HCT116 (cell line): ENCODE measurements at regions not wholly inside any gene's neighbourhood (a gene's known extent, or its start where the extent isn't known, plus 50 kb on each side); places are given as distances from the start of the nearest gene placed in this dataset.

Experiments
- ATAC-seq: fragments of 200-7000 bp; cut with Tn5 transposase; 2 replicates; pipeline ENCODE4 v1.9.1; 2020; ENCODE audit warnings: mild to moderate bottlenecking, moderate library complexity
- BruUV-seq: library from RNA; stranded (reverse); fragments of 400-500 nt; replicated peaks from 2 replicates; lab custom pipeline; 2021; lab: Mats Ljungman, UMichigan
- CTCF ChIA-PET: fragments of 300-600 bp; sonication (Branson Sonifier 250); formaldehyde crosslinking; loops from one replicate; lab custom pipeline; 2021; ENCODE audit warnings: antibody characterized with exemption; lab: Charles Lee
- POLR2A ChIA-PET: fragments of 300-600, 350-600 bp; sonication (Branson Sonifier 250); formaldehyde crosslinking; loops from one replicate; lab custom pipeline; 2021; ENCODE audit warnings: antibody characterized with exemption; lab: Charles Lee
- RAD21 ChIA-PET, 2 experiments: fragments of 300-600 bp; sonication (Branson Sonifier 250); formaldehyde crosslinking; loops; one replicate each; lab custom pipeline; 2023; ENCODE audit warnings: low total read pairs in 2 of 2; ENCODE audit not compliant: uncharacterized antibody in 2 of 2, unreplicated experiment in 2 of 2, low non-redundant PET in 1 of 2; lab: Charles Lee
- DNase-seq: peaks from one replicate; pipeline ENCODE4 v3.0.0-alpha.2; 2010; ENCODE audit warnings: low read depth, low spot score
- H2AFZ ChIP-seq: fragments of 200-600 bp; shearing (Covaris generic), sonication (generic); 2 replicates; pipeline ENCODE4 v1.6.1; 2017; ENCODE audit warnings: low read depth, mixed run types, mixed read lengths, antibody characterized with exemption, low read length; ENCODE audit not compliant: poor library complexity, severe bottlenecking
- H3K27ac ChIP-seq: 2 replicates; pipeline ENCODE4 v1.5.1; 2012; ENCODE audit warnings: low read depth, low read length
- H3K27me3 ChIP-seq: fragments of 200-600 bp; sonication (generic); 2 replicates; pipeline ENCODE4 v1.6.1; 2016; ENCODE audit warnings: mixed run types, low read length, mixed read lengths; ENCODE audit not compliant: insufficient read depth
- H3K36me3 ChIP-seq, 2 experiments: fragments of 200-500 bp in 1 of 2; fragments of 200-600 bp in 1 of 2; sonication (Bioruptor generic) in 1 of 2; sonication (generic) in 1 of 2; 2 replicates each; pipeline versions ENCODE4 v1.5.1 to v1.6.1; 2014 to 2016; ENCODE audit warnings: low read length in 2 of 2, inconsistent platforms in 1 of 2, mixed read lengths in 1 of 2, mixed run types in 1 of 2; ENCODE audit not compliant: insufficient read depth in 2 of 2, control insufficient read depth in 1 of 2
- H3K4me1 ChIP-seq, 2 experiments: fragments of 200-600 bp in 1 of 2; sonication (generic) in 1 of 2; 2 replicates each; pipeline versions ENCODE4 v1.5.1 to v1.6.1; 2012 to 2017; ENCODE audit warnings: low read length in 2 of 2, inconsistent platforms in 1 of 2, mild to moderate bottlenecking in 1 of 2, mixed read lengths in 1 of 2, mixed run types in 1 of 2, moderate library complexity in 1 of 2; ENCODE audit not compliant: insufficient read depth in 2 of 2, control insufficient read depth in 1 of 2
- H3K4me2 ChIP-seq: fragments of 200-600 bp; sonication (generic); 2 replicates; pipeline ENCODE4 v1.6.1; 2017; ENCODE audit warnings: mixed run types, low read length, mixed read lengths
- H3K4me3 ChIP-seq, 2 experiments: fragments of 200-600 bp in 1 of 2; sonication (generic) in 1 of 2; replicated peaks in 1 of 2; 2 replicates each; pipeline ENCODE4 v1.5.1; 2011 to 2016; ENCODE audit warnings: low read length in 2 of 2, control low read depth in 1 of 2, low read depth in 1 of 2, mild to moderate bottlenecking in 1 of 2, mixed read lengths in 1 of 2, mixed run types in 1 of 2
- H3K79me2 ChIP-seq: fragments of 200-600 bp; sonication (generic); 2 replicates; pipeline ENCODE4 v1.6.1; 2017; ENCODE audit warnings: mild to moderate bottlenecking, mixed run types, low read length, moderate library complexity, mixed read lengths; ENCODE audit not compliant: insufficient read depth
- H3K9ac ChIP-seq: fragments of 200-600 bp; sonication (generic); 2 replicates; pipeline ENCODE4 v1.6.1; 2016; ENCODE audit warnings: low read length, mixed read lengths
- H3K9me2 ChIP-seq: fragments of 200-600 bp; sonication (generic), shearing (Covaris generic); 2 replicates; pipeline ENCODE4 v1.6.1; 2017; ENCODE audit warnings: mixed run types, mild to moderate bottlenecking, moderate library complexity; ENCODE audit not compliant: insufficient read depth
- H3K9me3 ChIP-seq, 2 experiments: fragments of 200-500 bp in 1 of 2; fragments of 200-600 bp in 1 of 2; sonication (Bioruptor generic) in 1 of 2; sonication (generic) in 1 of 2; 2 replicates each; pipeline ENCODE4 v1.6.1; 2014 to 2017; ENCODE audit warnings: low read length in 2 of 2, mixed read lengths in 2 of 2, inconsistent platforms in 1 of 2, low read depth in 1 of 2, mild to moderate bottlenecking in 1 of 2, mixed run types in 1 of 2, moderate library complexity in 1 of 2; ENCODE audit not compliant: control insufficient read depth in 1 of 2, insufficient read depth in 1 of 2
- H4K20me1 ChIP-seq: fragments of 200-600 bp; sonication (generic), shearing (Covaris generic); 2 replicates; pipeline ENCODE4 v1.6.1; 2017; ENCODE audit warnings: mixed run types, mild to moderate bottlenecking, moderate library complexity; ENCODE audit not compliant: insufficient read depth
- EGR1 ChIP-seq: IDR thresholded peaks from 2 replicates; pipeline ENCODE4 v1.6.1; 2012; ENCODE audit warnings: low read depth
- ELF1 ChIP-seq: IDR thresholded peaks from 2 replicates; pipeline ENCODE4 v1.6.1; 2012; ENCODE audit warnings: low read depth, borderline replicate concordance
- EZH2 ChIP-seq: fragments of 200-600 bp; sonication (generic); IDR thresholded peaks from 2 replicates; pipeline ENCODE4 v1.6.1; 2017; ENCODE audit warnings: antibody characterized with exemption, mixed run types
- FOSL1 ChIP-seq: IDR thresholded peaks from 2 replicates; pipeline ENCODE4 v1.6.1; 2012; ENCODE audit warnings: low read depth
- JUND ChIP-seq: IDR thresholded peaks from 2 replicates; pipeline ENCODE4 v1.6.1; 2012
- POLR2A ChIP-seq: IDR thresholded peaks from 2 replicates; pipeline ENCODE4 v1.7.0; 2011; ENCODE audit warnings: borderline replicate concordance; ENCODE audit not compliant: insufficient read depth, insufficient read length; ENCODE audit errors: extremely low read depth
- POLR2AphosphoS5 ChIP-seq: IDR thresholded peaks from 2 replicates; pipeline ENCODE4 v1.6.1; 2011; ENCODE audit warnings: mild to moderate bottlenecking, low read depth, low read length, moderate library complexity
- RAD21 ChIP-seq: IDR thresholded peaks from 2 replicates; pipeline ENCODE4 v1.6.1; 2012; ENCODE audit warnings: low read depth, mild to moderate bottlenecking
- SRF ChIP-seq: IDR thresholded peaks from 2 replicates; pipeline ENCODE4 v1.6.1; 2012; ENCODE audit warnings: low read depth
- TCF7L2 ChIP-seq: IDR thresholded peaks from 2 replicates; pipeline ENCODE4 v1.7.0; 2011; ENCODE audit warnings: borderline replicate concordance, inconsistent platforms; ENCODE audit not compliant: insufficient read depth, insufficient read length; ENCODE audit errors: extremely low read depth
- YY1 ChIP-seq: IDR thresholded peaks from 2 replicates; pipeline ENCODE4 v1.6.1; 2011; ENCODE audit warnings: low read length, low read depth, moderate library complexity, mild to moderate bottlenecking; ENCODE audit not compliant: insufficient replicate concordance; ENCODE audit errors: extremely low read depth
- ZFX ChIP-seq: fragments of 450-650 bp; IDR thresholded peaks from 2 replicates; pipeline ENCODE4 v1.6.1; 2017
- ZNF274 ChIP-seq: fragments of 200-500 bp; sonication (Bioruptor generic); IDR thresholded peaks from 2 replicates; pipeline ENCODE4 v1.6.1; 2014; ENCODE audit warnings: mild to moderate bottlenecking, low read depth, low read length, inconsistent platforms
- intact Hi-C: fragments of 100-400 bp; cut with micrococcal nuclease; formaldehyde crosslinking; loops from 2 replicates; pipeline ENCODE4 v1.10.0; 2022
- TF ChIP-seq, protein P1 (sequence below), 3 experiments: fragments of 200-600 bp in 1 of 3; sonication (generic) in 1 of 3; IDR thresholded peaks in 2 of 3; conservative IDR thresholded peaks in 1 of 3; 2 replicates each; pipeline ENCODE4 v1.5.1; 2012 to 2017; ENCODE audit warnings: low read depth in 2 of 3, low read length in 2 of 3, antibody characterized with exemption in 1 of 3, borderline replicate concordance in 1 of 3, control low read depth in 1 of 3, mild to moderate bottlenecking in 1 of 3, mixed read lengths in 1 of 3, mixed run types in 1 of 3, moderate library complexity in 1 of 3; ENCODE audit not compliant: insufficient read depth in 1 of 3
- TF ChIP-seq, protein P2 (sequence below): IDR thresholded peaks from 2 replicates; pipeline ENCODE4 v1.6.1; 2012
- TF ChIP-seq, protein P3 (sequence below): IDR thresholded peaks from 2 replicates; pipeline ENCODE4 v1.6.1; 2011; ENCODE audit warnings: mild to moderate bottlenecking, low read length, moderate library complexity; ENCODE audit not compliant: insufficient replicate concordance; ENCODE audit errors: extremely low read depth
- TF ChIP-seq, protein P4 (sequence below): IDR thresholded peaks from 2 replicates; pipeline ENCODE4 v1.6.1; 2012; ENCODE audit warnings: low read depth

- POLR2A ChIA-PET, result no interaction called here
- intact Hi-C loops, result no loop called here
- Histone ChIP-seq H3K9me3 (no peaks in the 10 kb centered on the region), H4K20me1 (no peaks in the 10 kb centered on the region), H3K79me2 (no peaks in the 10 kb centered on the region), H3K4me1 (no peaks in the 10 kb centered on the region), H3K9me2 (no peaks in the 10 kb centered on the region), H3K36me3 (no peaks in the 10 kb centered on the region), H3K9ac (no peak overlapping the region), H3K4me3 (no peak overlapping the region), H2AFZ (no peak overlapping the region), H3K27me3 (no peaks in the 10 kb centered on the region), H3K27ac (no peak overlapping the region), H3K4me2 (no peak overlapping the region)
- CTCF ChIA-PET, result no interaction called here
- ATAC-seq, result no peak
- RAD21 ChIA-PET, result no interaction called here
- TF ChIP-seq, protein P1, sequence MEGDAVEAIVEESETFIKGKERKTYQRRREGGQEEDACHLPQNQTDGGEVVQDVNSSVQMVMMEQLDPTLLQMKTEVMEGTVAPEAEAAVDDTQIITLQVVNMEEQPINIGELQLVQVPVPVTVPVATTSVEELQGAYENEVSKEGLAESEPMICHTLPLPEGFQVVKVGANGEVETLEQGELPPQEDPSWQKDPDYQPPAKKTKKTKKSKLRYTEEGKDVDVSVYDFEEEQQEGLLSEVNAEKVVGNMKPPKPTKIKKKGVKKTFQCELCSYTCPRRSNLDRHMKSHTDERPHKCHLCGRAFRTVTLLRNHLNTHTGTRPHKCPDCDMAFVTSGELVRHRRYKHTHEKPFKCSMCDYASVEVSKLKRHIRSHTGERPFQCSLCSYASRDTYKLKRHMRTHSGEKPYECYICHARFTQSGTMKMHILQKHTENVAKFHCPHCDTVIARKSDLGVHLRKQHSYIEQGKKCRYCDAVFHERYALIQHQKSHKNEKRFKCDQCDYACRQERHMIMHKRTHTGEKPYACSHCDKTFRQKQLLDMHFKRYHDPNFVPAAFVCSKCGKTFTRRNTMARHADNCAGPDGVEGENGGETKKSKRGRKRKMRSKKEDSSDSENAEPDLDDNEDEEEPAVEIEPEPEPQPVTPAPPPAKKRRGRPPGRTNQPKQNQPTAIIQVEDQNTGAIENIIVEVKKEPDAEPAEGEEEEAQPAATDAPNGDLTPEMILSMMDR (IDR thresholded peaks at IDR 0.05 in 2 of 3, conservative IDR thresholded peaks at IDR 0.05 in 1 of 3; ENCODE audit: borderline replicate concordance in 1 of 3, insufficient read depth in 1 of 3, low read depth in 2 of 3, low read length in 2 of 3), result no peak
- TF ChIP-seq, protein P2, sequence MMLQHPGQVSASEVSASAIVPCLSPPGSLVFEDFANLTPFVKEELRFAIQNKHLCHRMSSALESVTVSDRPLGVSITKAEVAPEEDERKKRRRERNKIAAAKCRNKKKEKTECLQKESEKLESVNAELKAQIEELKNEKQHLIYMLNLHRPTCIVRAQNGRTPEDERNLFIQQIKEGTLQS, result no peak
- TF ChIP-seq YY1 (no peak), TCF7L2 (no peak), ZFX (no peak), JUND (no peak), EGR1 (no peak), SRF (no peak), RAD21 (no peak), EZH2 (no peak), POLR2AphosphoS5 (no peak), POLR2A (no peak), FOSL1 (no peak), ZNF274 (no peak), ELF1 (no peak)
- TF ChIP-seq, protein P3, sequence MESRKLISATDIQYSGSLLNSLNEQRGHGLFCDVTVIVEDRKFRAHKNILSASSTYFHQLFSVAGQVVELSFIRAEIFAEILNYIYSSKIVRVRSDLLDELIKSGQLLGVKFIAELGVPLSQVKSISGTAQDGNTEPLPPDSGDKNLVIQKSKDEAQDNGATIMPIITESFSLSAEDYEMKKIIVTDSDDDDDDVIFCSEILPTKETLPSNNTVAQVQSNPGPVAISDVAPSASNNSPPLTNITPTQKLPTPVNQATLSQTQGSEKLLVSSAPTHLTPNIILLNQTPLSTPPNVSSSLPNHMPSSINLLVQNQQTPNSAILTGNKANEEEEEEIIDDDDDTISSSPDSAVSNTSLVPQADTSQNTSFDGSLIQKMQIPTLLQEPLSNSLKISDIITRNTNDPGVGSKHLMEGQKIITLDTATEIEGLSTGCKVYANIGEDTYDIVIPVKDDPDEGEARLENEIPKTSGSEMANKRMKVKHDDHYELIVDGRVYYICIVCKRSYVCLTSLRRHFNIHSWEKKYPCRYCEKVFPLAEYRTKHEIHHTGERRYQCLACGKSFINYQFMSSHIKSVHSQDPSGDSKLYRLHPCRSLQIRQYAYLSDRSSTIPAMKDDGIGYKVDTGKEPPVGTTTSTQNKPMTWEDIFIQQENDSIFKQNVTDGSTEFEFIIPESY, result no peak
- TF ChIP-seq, protein P4, sequence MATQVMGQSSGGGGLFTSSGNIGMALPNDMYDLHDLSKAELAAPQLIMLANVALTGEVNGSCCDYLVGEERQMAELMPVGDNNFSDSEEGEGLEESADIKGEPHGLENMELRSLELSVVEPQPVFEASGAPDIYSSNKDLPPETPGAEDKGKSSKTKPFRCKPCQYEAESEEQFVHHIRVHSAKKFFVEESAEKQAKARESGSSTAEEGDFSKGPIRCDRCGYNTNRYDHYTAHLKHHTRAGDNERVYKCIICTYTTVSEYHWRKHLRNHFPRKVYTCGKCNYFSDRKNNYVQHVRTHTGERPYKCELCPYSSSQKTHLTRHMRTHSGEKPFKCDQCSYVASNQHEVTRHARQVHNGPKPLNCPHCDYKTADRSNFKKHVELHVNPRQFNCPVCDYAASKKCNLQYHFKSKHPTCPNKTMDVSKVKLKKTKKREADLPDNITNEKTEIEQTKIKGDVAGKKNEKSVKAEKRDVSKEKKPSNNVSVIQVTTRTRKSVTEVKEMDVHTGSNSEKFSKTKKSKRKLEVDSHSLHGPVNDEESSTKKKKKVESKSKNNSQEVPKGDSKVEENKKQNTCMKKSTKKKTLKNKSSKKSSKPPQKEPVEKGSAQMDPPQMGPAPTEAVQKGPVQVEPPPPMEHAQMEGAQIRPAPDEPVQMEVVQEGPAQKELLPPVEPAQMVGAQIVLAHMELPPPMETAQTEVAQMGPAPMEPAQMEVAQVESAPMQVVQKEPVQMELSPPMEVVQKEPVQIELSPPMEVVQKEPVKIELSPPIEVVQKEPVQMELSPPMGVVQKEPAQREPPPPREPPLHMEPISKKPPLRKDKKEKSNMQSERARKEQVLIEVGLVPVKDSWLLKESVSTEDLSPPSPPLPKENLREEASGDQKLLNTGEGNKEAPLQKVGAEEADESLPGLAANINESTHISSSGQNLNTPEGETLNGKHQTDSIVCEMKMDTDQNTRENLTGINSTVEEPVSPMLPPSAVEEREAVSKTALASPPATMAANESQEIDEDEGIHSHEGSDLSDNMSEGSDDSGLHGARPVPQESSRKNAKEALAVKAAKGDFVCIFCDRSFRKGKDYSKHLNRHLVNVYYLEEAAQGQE, result no peak
- no TSS peak for BruUV-seq
- DNase-seq, result no peak
Measured at GRCh38 chr4:111718763-111719559, 426.3 kb upstream of the FAM241A start.
